Chondrocyte (in vitro differentiated cells): ENCODE measurements at regions not wholly inside any gene's neighbourhood (a gene's known extent, or its start where the extent isn't known, plus 50 kb on each side); places are given as distances from the start of the nearest gene placed in this dataset.

Source experiments
- DNase-seq: peaks from one replicate; pipeline ENCODE4 v3.0.0; 2021; ENCODE audit warnings: mixed read lengths, low spot score
- H3K27ac Mint-ChIP-seq: one replicate; pipeline ENCODE4 v1.8.0; 2021; ENCODE audit warnings: mild to moderate bottlenecking, moderate library complexity, mixed read lengths; ENCODE audit not compliant: unreplicated experiment
- H3K27me3 Mint-ChIP-seq: 2 replicates; pipeline ENCODE4 v1.8.0; 2021; ENCODE audit warnings: low read depth, mixed read lengths
- H3K36me3 Mint-ChIP-seq: 2 replicates; pipeline ENCODE4 v1.8.0; 2021; ENCODE audit warnings: low read depth, mixed read lengths
- H3K4me1 Mint-ChIP-seq: 2 replicates; pipeline ENCODE4 v1.8.0; 2021; ENCODE audit warnings: low read depth, mild to moderate bottlenecking, mixed read lengths
- H3K4me3 Mint-ChIP-seq: one replicate; pipeline ENCODE4 v1.8.0; 2021; ENCODE audit warnings: mild to moderate bottlenecking, moderate library complexity, mixed read lengths; ENCODE audit not compliant: unreplicated experiment
- H3K9me3 Mint-ChIP-seq: 2 replicates; pipeline ENCODE4 v1.8.0; 2021; ENCODE audit warnings: low read depth, mixed read lengths
- CTCF ChIP-seq: fragments of 200-600 bp; sonication (generic); IDR thresholded peaks from 2 replicates; pipeline ENCODE4 v1.5.0; 2021; ENCODE audit warnings: antibody characterized with exemption, mild to moderate bottlenecking, moderate library complexity

- H3K27ac Mint-ChIP-seq = no peak overlapping the region
- no peak overlapping the region for H3K4me3 Mint-ChIP-seq
- H3K27me3 Mint-ChIP-seq = no peaks in the 10 kb centered on the region
- DNase-seq = no peak
- H3K9me3 Mint-ChIP-seq = peaks cover 2% of the 10 kb centered on the region
- no peaks in the 10 kb centered on the region for H3K36me3 Mint-ChIP-seq
- peaks cover 3% of the 10 kb centered on the region for H3K4me1 Mint-ChIP-seq
- no peak for TF ChIP-seq CTCF
Observed at GRCh38 chr5:10036136-10036815, 213.4 kb downstream of the ATPSCKMT start.

- Mint-ChIP-seq H3K4me1 (peaks cover 3% of the 10 kb centered on the region), H3K36me3 (no peaks in the 10 kb centered on the region), H3K27me3 (no peaks in the 10 kb centered on the region), H3K4me3 (no peak overlapping the region), H3K27ac (no peak overlapping the region), H3K9me3 (peaks cover 6% of the 10 kb centered on the region)
- DNase-seq = no peak
- TF ChIP-seq CTCF = no peak
Observed at GRCh38 chr5:10034001-10034400, 215.7 kb downstream of the ATPSCKMT start.

GRCh38 chr5:10031817-10032216 lies 217.9 kb downstream of the ATPSCKMT start:
- H3K36me3 Mint-ChIP-seq = no peaks in the 10 kb centered on the region

GRCh38 chr5:10030219-10030831 lies 219.4 kb downstream of the ATPSCKMT start:
- H3K27ac Mint-ChIP-seq = no peak overlapping the region
- H3K4me1 Mint-ChIP-seq = peaks cover 3% of the 10 kb centered on the region
- no peak overlapping the region for H3K4me3 Mint-ChIP-seq
- peaks cover 3% of the 10 kb centered on the region for H3K36me3 Mint-ChIP-seq
- peak; percentile 71 for TF ChIP-seq CTCF
- H3K9me3 Mint-ChIP-seq = peaks cover 38% of the 10 kb centered on the region
- DNase-seq = no peak
- H3K27me3 Mint-ChIP-seq = no peaks in the 10 kb centered on the region

More at GRCh38 chr5:10031817-10032216, 217.9 kb downstream of the ATPSCKMT start:
- Mint-ChIP-seq H3K4me1 (peaks cover 3% of the 10 kb centered on the region), H3K4me3 (no peak overlapping the region), H3K9me3 (peaks cover 25% of the 10 kb centered on the region), H3K27me3 (no peaks in the 10 kb centered on the region), H3K27ac (no peak overlapping the region)
- DNase-seq = no peak
- no peak for TF ChIP-seq CTCF

GRCh38 chr5:10023494-10023893 lies 226.2 kb downstream of the ATPSCKMT start:
- Mint-ChIP-seq H3K9me3 (peaks cover 63% of the 10 kb centered on the region), H3K27me3 (no peaks in the 10 kb centered on the region), H3K4me1 (peaks cover 13% of the 10 kb centered on the region), H3K36me3 (peaks cover 20% of the 10 kb centered on the region), H3K27ac (no peak overlapping the region), H3K4me3 (no peak overlapping the region)
- no peak for DNase-seq
- no peak for TF ChIP-seq CTCF
